DND-41 (cell line): ENCODE measurements at regions not wholly inside any gene's neighbourhood (a gene's known extent, or its start where the extent isn't known, plus 50 kb on each side); places are given as distances from the start of the nearest gene placed in this dataset.

Experiments used
- ATAC-seq: fragments of 200-7000 bp; cut with Tn5 transposase; 3 replicates; pipeline ENCODE4 v1.9.1; 2021; ENCODE audit warnings: low read depth; ENCODE audit not compliant: insufficient read depth
- DNase-seq: peaks from one replicate; pipeline ENCODE4 v3.0.0-alpha.2; 2020
- H2AFZ ChIP-seq: 2 replicates; pipeline ENCODE4 v1.6.0; 2012; ENCODE audit warnings: low read depth, low read length
- H3K27ac ChIP-seq: 2 replicates; pipeline ENCODE4 v1.5.1; 2012; ENCODE audit warnings: low read length, inconsistent platforms
- H3K27me3 ChIP-seq: fragments of 200-600 bp; sonication (generic); 2 replicates; pipeline ENCODE4 v1.6.0; 2012; ENCODE audit warnings: low read length, mild to moderate bottlenecking, inconsistent platforms; ENCODE audit not compliant: insufficient read depth, poor library complexity
- H3K36me3 ChIP-seq: 2 replicates; pipeline ENCODE4 v1.5.1; 2012; ENCODE audit warnings: low read length, inconsistent platforms; ENCODE audit not compliant: insufficient read depth
- H3K4me1 ChIP-seq: 2 replicates; pipeline ENCODE4 v1.5.1; 2012; ENCODE audit warnings: mild to moderate bottlenecking, low read length; ENCODE audit not compliant: insufficient read depth
- H3K4me2 ChIP-seq: 2 replicates; pipeline ENCODE4 v1.6.0; 2012; ENCODE audit warnings: mild to moderate bottlenecking, moderate library complexity, low read length, inconsistent platforms; ENCODE audit not compliant: insufficient read depth
- H3K4me3 ChIP-seq, 2 experiments: fragments of 200-600 bp in 1 of 2; shearing (Covaris generic) in 1 of 2; 2 replicates each; pipeline ENCODE4 v1.5.1; 2012 to 2016; ENCODE audit warnings: inconsistent platforms in 2 of 2, low read length in 2 of 2, mild to moderate bottlenecking in 2 of 2, low read depth in 1 of 2, moderate library complexity in 1 of 2
- H3K79me2 ChIP-seq: 2 replicates; pipeline ENCODE4 v1.6.0; 2012; ENCODE audit warnings: low read length, inconsistent platforms; ENCODE audit not compliant: insufficient read depth
- H3K9ac ChIP-seq: 2 replicates; pipeline ENCODE4 v1.6.0; 2012; ENCODE audit warnings: low read depth, mild to moderate bottlenecking, inconsistent platforms, low read length, moderate library complexity
- H3K9me3 ChIP-seq: 2 replicates; pipeline ENCODE4 v1.5.1; 2012; ENCODE audit warnings: low read length, moderate library complexity, mild to moderate bottlenecking, inconsistent platforms; ENCODE audit not compliant: insufficient read depth, severe bottlenecking
- H4K20me1 ChIP-seq: 2 replicates; pipeline ENCODE4 v1.6.0; 2012; ENCODE audit warnings: low read length; ENCODE audit not compliant: insufficient read depth
- CTCF ChIP-seq: IDR thresholded peaks from 2 replicates; pipeline ENCODE4 v1.5.1; 2012; ENCODE audit warnings: borderline replicate concordance, low read length, moderate library complexity, mild to moderate bottlenecking; ENCODE audit not compliant: poor library complexity, severe bottlenecking; ENCODE audit errors: extremely low read depth
- EZH2 ChIP-seq: IDR thresholded peaks from 3 replicates; pipeline ENCODE4 v1.6.1; 2012; ENCODE audit warnings: borderline replicate concordance, low read depth, mild to moderate bottlenecking, moderate library complexity, low read length, inconsistent platforms; ENCODE audit not compliant: severe bottlenecking

GRCh38 chr9:13330396-13331004 lies 51.0 kb upstream of the MPDZ start:
- Histone ChIP-seq H3K36me3 (no peaks in the 10 kb centered on the region), H4K20me1 (no peaks in the 10 kb centered on the region), H3K4me1 (no peaks in the 10 kb centered on the region), H3K9me3 (no peaks in the 10 kb centered on the region), H3K4me2 (no peak overlapping the region), H3K27ac (no peak overlapping the region), H3K4me3 (no peak overlapping the region), H3K79me2 (no peaks in the 10 kb centered on the region), H3K27me3 (no peaks in the 10 kb centered on the region), H3K9ac (no peak overlapping the region), H2AFZ (no peak overlapping the region)
- no peak for ATAC-seq
- TF ChIP-seq CTCF (no peak), EZH2 (no peak)
- DNase-seq = no peak
